ENCODE measurements at regions not wholly inside any gene's neighbourhood (a gene's known extent, or its start where the extent isn't known, plus 50 kb on each side); places are given as distances from the start of the nearest gene placed in this dataset.

DNA sequence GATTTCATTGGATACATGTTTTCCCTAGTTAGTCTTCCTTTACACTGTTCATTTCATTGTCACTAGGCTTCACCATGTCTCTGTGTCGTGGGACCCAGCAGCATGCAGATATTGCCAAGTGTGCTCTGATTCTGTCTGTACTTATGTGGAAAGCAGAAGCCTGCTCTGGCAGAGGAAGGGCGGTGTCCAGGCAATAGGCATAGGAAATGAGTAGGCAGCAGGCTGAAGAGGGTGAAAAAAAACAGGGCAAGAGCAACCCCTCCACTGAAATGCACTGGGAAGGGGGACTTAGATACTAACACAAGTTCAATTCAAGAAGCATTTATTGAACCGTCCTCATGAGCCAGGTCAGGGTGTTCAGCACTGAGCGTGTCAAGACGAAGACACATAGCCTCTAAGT is 85.2 kb upstream of the VAV3 start:
- H3K9me3 ChIP-seq (ENCODE audit: control insufficient read depth in 1 of 2, insufficient read depth in 1 of 2, low read depth in 1 of 2, low read length in 2 of 2): no peaks in the 10 kb centered on the region
- intact Hi-C loops (cut with micrococcal nuclease): no loop called here
- ChIA-PET CTCF (interaction anchor here (0.6 kb wide), 1 partner anchor 375 kb away, joined by 3 read pairs; no protein-coding TSS in a partner anchor), POLR2A (no interaction called here), RAD21 (ENCODE audit: low non-redundant PET in 1 of 2, low total read pairs in 2 of 2, uncharacterized antibody in 2 of 2, unreplicated experiment in 2 of 2) (no interaction called here)
- H2AFZ ChIP-seq (ENCODE audit: low read depth, low read length, poor library complexity, severe bottlenecking): no peak overlapping the region
- no peaks in the 10 kb centered on the region for H3K9me2 ChIP-seq (ENCODE audit: insufficient read depth)
- H3K79me2 ChIP-seq (ENCODE audit: insufficient read depth, low read length): no peaks in the 10 kb centered on the region
- no peak overlapping the region for H3K9ac ChIP-seq (ENCODE audit: low read length)
- H3K36me3 ChIP-seq (ENCODE audit: control insufficient read depth in 1 of 2, insufficient read depth in 2 of 2, low read length in 2 of 2): no peaks in the 10 kb centered on the region
- H4K20me1 ChIP-seq (ENCODE audit: insufficient read depth): no peaks in the 10 kb centered on the region
- no peak for TF ChIP-seq EZH2phosphoT487 (IDR thresholded peaks at IDR 0.05; ENCODE audit: borderline replicate concordance)
- TF ChIP-seq, protein P1, sequence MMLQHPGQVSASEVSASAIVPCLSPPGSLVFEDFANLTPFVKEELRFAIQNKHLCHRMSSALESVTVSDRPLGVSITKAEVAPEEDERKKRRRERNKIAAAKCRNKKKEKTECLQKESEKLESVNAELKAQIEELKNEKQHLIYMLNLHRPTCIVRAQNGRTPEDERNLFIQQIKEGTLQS (IDR thresholded peaks at IDR 0.05): no peak
- TF ChIP-seq, protein P2, sequence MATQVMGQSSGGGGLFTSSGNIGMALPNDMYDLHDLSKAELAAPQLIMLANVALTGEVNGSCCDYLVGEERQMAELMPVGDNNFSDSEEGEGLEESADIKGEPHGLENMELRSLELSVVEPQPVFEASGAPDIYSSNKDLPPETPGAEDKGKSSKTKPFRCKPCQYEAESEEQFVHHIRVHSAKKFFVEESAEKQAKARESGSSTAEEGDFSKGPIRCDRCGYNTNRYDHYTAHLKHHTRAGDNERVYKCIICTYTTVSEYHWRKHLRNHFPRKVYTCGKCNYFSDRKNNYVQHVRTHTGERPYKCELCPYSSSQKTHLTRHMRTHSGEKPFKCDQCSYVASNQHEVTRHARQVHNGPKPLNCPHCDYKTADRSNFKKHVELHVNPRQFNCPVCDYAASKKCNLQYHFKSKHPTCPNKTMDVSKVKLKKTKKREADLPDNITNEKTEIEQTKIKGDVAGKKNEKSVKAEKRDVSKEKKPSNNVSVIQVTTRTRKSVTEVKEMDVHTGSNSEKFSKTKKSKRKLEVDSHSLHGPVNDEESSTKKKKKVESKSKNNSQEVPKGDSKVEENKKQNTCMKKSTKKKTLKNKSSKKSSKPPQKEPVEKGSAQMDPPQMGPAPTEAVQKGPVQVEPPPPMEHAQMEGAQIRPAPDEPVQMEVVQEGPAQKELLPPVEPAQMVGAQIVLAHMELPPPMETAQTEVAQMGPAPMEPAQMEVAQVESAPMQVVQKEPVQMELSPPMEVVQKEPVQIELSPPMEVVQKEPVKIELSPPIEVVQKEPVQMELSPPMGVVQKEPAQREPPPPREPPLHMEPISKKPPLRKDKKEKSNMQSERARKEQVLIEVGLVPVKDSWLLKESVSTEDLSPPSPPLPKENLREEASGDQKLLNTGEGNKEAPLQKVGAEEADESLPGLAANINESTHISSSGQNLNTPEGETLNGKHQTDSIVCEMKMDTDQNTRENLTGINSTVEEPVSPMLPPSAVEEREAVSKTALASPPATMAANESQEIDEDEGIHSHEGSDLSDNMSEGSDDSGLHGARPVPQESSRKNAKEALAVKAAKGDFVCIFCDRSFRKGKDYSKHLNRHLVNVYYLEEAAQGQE (IDR thresholded peaks at IDR 0.05; ENCODE audit: low read depth): no peak
- TF ChIP-seq EGR1 (IDR thresholded peaks at IDR 0.05; ENCODE audit: low read depth): no peak
- no peak for TF ChIP-seq SP1 (IDR thresholded peaks at IDR 0.05; ENCODE audit: low read depth)
- TF ChIP-seq TCF7L2 (IDR thresholded peaks at IDR 0.05; ENCODE audit: borderline replicate concordance, extremely low read depth, insufficient read depth, insufficient read length): no peak
- TF ChIP-seq POLR2A (IDR thresholded peaks at IDR 0.05; ENCODE audit: borderline replicate concordance, extremely low read depth, insufficient read depth, insufficient read length): no peak
- no peak for TF ChIP-seq POLR2AphosphoS5 (IDR thresholded peaks at IDR 0.05; ENCODE audit: low read depth, low read length)
- no peak for TF ChIP-seq JUND (IDR thresholded peaks at IDR 0.05)
- no peak for TF ChIP-seq EZH2 (IDR thresholded peaks at IDR 0.05)
- TF ChIP-seq, protein P3, sequence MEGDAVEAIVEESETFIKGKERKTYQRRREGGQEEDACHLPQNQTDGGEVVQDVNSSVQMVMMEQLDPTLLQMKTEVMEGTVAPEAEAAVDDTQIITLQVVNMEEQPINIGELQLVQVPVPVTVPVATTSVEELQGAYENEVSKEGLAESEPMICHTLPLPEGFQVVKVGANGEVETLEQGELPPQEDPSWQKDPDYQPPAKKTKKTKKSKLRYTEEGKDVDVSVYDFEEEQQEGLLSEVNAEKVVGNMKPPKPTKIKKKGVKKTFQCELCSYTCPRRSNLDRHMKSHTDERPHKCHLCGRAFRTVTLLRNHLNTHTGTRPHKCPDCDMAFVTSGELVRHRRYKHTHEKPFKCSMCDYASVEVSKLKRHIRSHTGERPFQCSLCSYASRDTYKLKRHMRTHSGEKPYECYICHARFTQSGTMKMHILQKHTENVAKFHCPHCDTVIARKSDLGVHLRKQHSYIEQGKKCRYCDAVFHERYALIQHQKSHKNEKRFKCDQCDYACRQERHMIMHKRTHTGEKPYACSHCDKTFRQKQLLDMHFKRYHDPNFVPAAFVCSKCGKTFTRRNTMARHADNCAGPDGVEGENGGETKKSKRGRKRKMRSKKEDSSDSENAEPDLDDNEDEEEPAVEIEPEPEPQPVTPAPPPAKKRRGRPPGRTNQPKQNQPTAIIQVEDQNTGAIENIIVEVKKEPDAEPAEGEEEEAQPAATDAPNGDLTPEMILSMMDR (IDR thresholded peaks at IDR 0.05 in 2 of 3, conservative IDR thresholded peaks at IDR 0.05 in 1 of 3; ENCODE audit: borderline replicate concordance in 1 of 3, insufficient read depth in 1 of 3, low read depth in 2 of 3, low read length in 2 of 3): no peak
- TF ChIP-seq SRF (IDR thresholded peaks at IDR 0.05; ENCODE audit: low read depth): no peak
- no peak overlapping the region for H3K27ac ChIP-seq (ENCODE audit: low read depth, low read length)
- no TSS peak for BruUV-seq (replicated peaks)
- ATAC-seq: no peak
- H3K4me1 ChIP-seq (ENCODE audit: control insufficient read depth in 1 of 2, insufficient read depth in 2 of 2, low read length in 2 of 2): no peaks in the 10 kb centered on the region
- no peak for DNase-seq (ENCODE audit: low read depth, low spot score)
- H3K4me3 ChIP-seq (replicated peaks in 1 of 2; ENCODE audit: low read depth in 1 of 2, low read length in 2 of 2): no peak overlapping the region
- H3K4me2 ChIP-seq (ENCODE audit: low read length): no peak overlapping the region
- peaks cover 45% of the 10 kb centered on the region for H3K27me3 ChIP-seq (ENCODE audit: insufficient read depth, low read length)

Measured in HCT116 (cell line).